ENCODE measurements at regions not wholly inside any gene's neighbourhood (a gene's known extent, or its start where the extent isn't known, plus 50 kb on each side); places are given as distances from the start of the nearest gene placed in this dataset.

GRCh38 chr18:66760559-66760958 is 156.7 kb upstream of the CDH19 start:
- TF ChIP-seq MAX (CRISPR knock-in tag; IDR thresholded peaks at IDR 0.05): no peak
- no peak for TF ChIP-seq ELF4 (CRISPR knock-in tag; IDR thresholded peaks at IDR 0.05; ENCODE audit: low read depth)
- TF ChIP-seq, protein P1, sequence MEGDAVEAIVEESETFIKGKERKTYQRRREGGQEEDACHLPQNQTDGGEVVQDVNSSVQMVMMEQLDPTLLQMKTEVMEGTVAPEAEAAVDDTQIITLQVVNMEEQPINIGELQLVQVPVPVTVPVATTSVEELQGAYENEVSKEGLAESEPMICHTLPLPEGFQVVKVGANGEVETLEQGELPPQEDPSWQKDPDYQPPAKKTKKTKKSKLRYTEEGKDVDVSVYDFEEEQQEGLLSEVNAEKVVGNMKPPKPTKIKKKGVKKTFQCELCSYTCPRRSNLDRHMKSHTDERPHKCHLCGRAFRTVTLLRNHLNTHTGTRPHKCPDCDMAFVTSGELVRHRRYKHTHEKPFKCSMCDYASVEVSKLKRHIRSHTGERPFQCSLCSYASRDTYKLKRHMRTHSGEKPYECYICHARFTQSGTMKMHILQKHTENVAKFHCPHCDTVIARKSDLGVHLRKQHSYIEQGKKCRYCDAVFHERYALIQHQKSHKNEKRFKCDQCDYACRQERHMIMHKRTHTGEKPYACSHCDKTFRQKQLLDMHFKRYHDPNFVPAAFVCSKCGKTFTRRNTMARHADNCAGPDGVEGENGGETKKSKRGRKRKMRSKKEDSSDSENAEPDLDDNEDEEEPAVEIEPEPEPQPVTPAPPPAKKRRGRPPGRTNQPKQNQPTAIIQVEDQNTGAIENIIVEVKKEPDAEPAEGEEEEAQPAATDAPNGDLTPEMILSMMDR (IDR thresholded peaks at IDR 0.05): no peak
- no peak for TF ChIP-seq SMAD3 (CRISPR knock-in tag; IDR thresholded peaks at IDR 0.05; ENCODE audit: borderline replicate concordance)
- TF ChIP-seq NFYB (CRISPR knock-in tag; conservative IDR thresholded peaks at IDR 0.05; ENCODE audit: low read depth): no peak
- TF ChIP-seq ZNF317 (CRISPR knock-in tag; IDR thresholded peaks at IDR 0.05; ENCODE audit: borderline replicate concordance, low read depth): no peak
- TF ChIP-seq, protein P2, sequence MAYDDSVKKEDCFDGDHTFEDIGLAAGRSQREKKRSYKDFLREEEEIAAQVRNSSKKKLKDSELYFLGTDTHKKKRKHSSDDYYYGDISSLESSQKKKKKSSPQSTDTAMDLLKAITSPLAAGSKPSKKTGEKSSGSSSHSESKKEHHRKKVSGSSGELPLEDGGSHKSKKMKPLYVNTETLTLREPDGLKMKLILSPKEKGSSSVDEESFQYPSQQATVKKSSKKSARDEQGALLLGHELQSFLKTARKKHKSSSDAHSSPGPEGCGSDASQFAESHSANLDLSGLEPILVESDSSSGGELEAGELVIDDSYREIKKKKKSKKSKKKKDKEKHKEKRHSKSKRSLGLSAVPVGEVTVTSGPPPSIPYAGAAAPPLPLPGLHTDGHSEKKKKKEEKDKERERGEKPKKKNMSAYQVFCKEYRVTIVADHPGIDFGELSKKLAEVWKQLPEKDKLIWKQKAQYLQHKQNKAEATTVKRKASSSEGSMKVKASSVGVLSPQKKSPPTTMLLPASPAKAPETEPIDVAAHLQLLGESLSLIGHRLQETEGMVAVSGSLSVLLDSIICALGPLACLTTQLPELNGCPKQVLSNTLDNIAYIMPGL (CRISPR knock-in tag; IDR thresholded peaks at IDR 0.05): no peak
- no peak for TF ChIP-seq ESRRA (CRISPR knock-in tag; IDR thresholded peaks at IDR 0.05; ENCODE audit: borderline replicate concordance)
- TF ChIP-seq, protein P3, sequence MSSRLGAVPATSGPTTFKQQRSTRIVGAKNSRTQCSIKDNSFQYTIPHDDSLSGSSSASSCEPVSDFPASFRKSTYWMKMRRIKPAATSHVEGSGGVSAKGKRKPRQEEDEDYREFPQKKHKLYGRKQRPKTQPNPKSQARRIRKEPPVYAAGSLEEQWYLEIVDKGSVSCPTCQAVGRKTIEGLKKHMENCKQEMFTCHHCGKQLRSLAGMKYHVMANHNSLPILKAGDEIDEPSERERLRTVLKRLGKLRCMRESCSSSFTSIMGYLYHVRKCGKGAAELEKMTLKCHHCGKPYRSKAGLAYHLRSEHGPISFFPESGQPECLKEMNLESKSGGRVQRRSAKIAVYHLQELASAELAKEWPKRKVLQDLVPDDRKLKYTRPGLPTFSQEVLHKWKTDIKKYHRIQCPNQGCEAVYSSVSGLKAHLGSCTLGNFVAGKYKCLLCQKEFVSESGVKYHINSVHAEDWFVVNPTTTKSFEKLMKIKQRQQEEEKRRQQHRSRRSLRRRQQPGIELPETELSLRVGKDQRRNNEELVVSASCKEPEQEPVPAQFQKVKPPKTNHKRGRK (CRISPR knock-in tag; IDR thresholded peaks at IDR 0.05; ENCODE audit: borderline replicate concordance): no peak
